Activated T-cell treated with anti-CD3 and anti-CD28 coated beads, Interleukin-2, amount 50 U/mL, for 4 hours (primary cell): ENCODE measurements at regions not wholly inside any gene's neighbourhood (a gene's known extent, or its start where the extent isn't known, plus 50 kb on each side); places are given as distances from the start of the nearest gene placed in this dataset.
"Not testable (repeated sequence)": the region's sequence is repeated elsewhere in the genome, so short reads cannot be mapped to it uniquely, and the experiment has no call there.

Source experiments
- ATAC-seq, 2 donors: fragments of 200-7000 bp; cut with Tn5 transposase; one replicate each; pipeline ENCODE4 v1.10.0; 2021
- DNase-seq: peaks from one replicate; pipeline ENCODE4 v3.0.0-alpha.2; 2020
- H3K27me3 Mint-ChIP-seq: one replicate; pipeline ENCODE4 v1.8.0; 2021; ENCODE audit warnings: low read depth, mixed read lengths
- H3K36me3 Mint-ChIP-seq: one replicate; pipeline ENCODE4 v1.8.0; 2022; ENCODE audit warnings: mixed read lengths; ENCODE audit not compliant: insufficient read depth
- H3K4me1 Mint-ChIP-seq: one replicate; pipeline ENCODE4 v1.8.0; 2021; ENCODE audit warnings: low read depth, mixed read lengths
- H3K4me3 Mint-ChIP-seq: one replicate; pipeline ENCODE4 v1.8.0; 2021; ENCODE audit warnings: mild to moderate bottlenecking, moderate library complexity, mixed read lengths
- H3K9me3 Mint-ChIP-seq: one replicate; pipeline ENCODE4 v1.8.0; 2021; ENCODE audit warnings: mixed read lengths

GRCh38 chr2:215553946-215554345 is 118.1 kb upstream of the FN1 start:
- H3K27me3 Mint-ChIP-seq = no peaks in the 10 kb centered on the region
- H3K4me1 Mint-ChIP-seq = no peaks in the 10 kb centered on the region
- H3K4me3 Mint-ChIP-seq = no peak overlapping the region
- ATAC-seq = no peak
- H3K9me3 Mint-ChIP-seq = no peaks in the 10 kb centered on the region
- no peak for DNase-seq
- no peaks in the 10 kb centered on the region for H3K36me3 Mint-ChIP-seq

DNA sequence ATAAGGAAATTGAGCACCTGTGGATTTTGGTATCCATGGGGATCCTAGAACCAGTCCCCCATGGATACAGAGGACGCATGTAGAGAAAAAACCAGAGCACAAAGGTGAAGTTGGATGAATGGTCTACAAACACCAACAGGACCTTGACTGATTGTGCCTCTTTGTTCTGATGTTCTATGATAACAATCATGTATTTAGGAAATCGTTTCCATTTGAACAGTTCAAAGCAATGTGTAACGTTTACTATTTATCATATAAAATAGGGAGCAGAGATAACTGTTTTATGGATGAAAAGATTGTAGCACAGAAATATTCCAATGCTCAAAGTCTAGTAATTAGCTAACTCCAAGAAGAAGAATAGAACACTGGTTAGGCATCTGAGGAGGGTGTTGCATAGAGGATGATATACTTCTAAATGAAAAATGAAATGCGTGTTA is 116.3 kb upstream of the FN1 start:
- Mint-ChIP-seq H3K27me3 (no peaks in the 10 kb centered on the region), H3K4me3 (no peak overlapping the region), H3K4me1 (no peaks in the 10 kb centered on the region), H3K36me3 (no peaks in the 10 kb centered on the region), H3K9me3 (no peaks in the 10 kb centered on the region)
- DNase-seq (no peak), ATAC-seq (no peak)

- Mint-ChIP-seq H3K4me1 (no peaks in the 10 kb centered on the region), H3K36me3 (no peaks in the 10 kb centered on the region), H3K27me3 (no peaks in the 10 kb centered on the region), H3K9me3 (no peaks in the 10 kb centered on the region), H3K4me3 (no peak overlapping the region)
- DNase-seq (no peak), ATAC-seq (no peak)
These were observed 114.5 kb upstream of the FN1 start for GRCh38 chr2:215550331-215550730.

GRCh38 chr2:215548714-215549113 is 112.8 kb upstream of the FN1 start:
- Mint-ChIP-seq H3K27me3 (no peaks in the 10 kb centered on the region), H3K4me3 (no peak overlapping the region), H3K36me3 (no peaks in the 10 kb centered on the region), H3K4me1 (no peaks in the 10 kb centered on the region), H3K9me3 (no peaks in the 10 kb centered on the region)
- ATAC-seq (no peak), DNase-seq (no peak)

GRCh38 chr2:215542690-215543089 is 106.8 kb upstream of the FN1 start:
- no peaks in the 10 kb centered on the region for H3K36me3 Mint-ChIP-seq
- peaks cover 4% of the 10 kb centered on the region for H3K27me3 Mint-ChIP-seq
- H3K4me3 Mint-ChIP-seq = no peak overlapping the region
- ATAC-seq (no peak), DNase-seq (no peak)
- no peaks in the 10 kb centered on the region for H3K4me1 Mint-ChIP-seq
- H3K9me3 Mint-ChIP-seq = no peaks in the 10 kb centered on the region

DNA sequence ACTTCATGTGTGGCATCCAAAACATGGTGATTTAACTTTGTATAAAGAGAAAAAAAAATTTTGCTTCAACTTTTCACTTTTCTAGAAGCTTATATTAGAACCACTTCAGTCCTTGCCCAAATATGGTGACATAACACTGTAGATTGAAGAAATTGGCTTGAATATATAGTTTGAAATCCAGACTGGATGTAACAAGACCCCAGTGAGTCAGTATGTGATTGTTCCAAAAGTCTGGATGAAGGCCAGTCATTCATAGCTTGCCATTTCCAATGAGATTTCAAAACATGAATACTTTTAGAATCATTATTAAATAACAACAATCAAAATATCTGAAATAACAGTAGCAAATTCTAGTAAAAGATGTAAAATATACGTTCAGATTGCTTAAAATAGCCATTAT is 104.8 kb upstream of the FN1 start:
- Mint-ChIP-seq H3K27me3 (peaks cover 4% of the 10 kb centered on the region), H3K4me1 (no peaks in the 10 kb centered on the region), H3K9me3 (no peaks in the 10 kb centered on the region), H3K4me3 (no peak overlapping the region), H3K36me3 (no peaks in the 10 kb centered on the region)
- DNase-seq = no peak
- ATAC-seq = no peak

DNA sequence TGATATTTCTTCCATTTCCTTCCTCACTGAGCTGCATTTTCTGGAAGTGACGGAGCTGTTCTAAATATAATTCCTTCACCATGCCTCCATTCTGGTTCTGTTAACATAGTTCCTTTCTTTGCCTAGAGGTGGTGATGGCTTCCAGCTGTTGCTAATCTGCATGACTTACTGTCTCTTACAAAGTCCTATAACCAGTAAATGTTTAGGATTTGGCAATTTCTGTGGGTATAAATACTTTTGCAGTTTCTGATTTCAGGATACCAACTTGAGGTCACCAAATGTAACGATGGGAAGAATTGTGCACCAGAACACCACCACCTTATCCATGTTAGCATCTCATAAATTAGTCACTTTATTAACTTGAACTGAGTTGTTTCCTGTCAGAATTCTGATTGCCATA is 101.7 kb upstream of the FN1 start:
- no peak for ATAC-seq
- H3K9me3 Mint-ChIP-seq = peaks cover 7% of the 10 kb centered on the region

GRCh38 chr2:215536510-215536909 is 100.6 kb upstream of the FN1 start:
- no peak for DNase-seq
- Mint-ChIP-seq H3K9me3 (peaks cover 7% of the 10 kb centered on the region), H3K4me3 (no peak overlapping the region), H3K4me1 (no peaks in the 10 kb centered on the region), H3K36me3 (no peaks in the 10 kb centered on the region), H3K27me3 (peaks cover 4% of the 10 kb centered on the region)
- ATAC-seq = no peak

More for the DNA sequence above, 101.7 kb upstream of the FN1 start:
- Mint-ChIP-seq H3K4me3 (no peak overlapping the region), H3K36me3 (no peaks in the 10 kb centered on the region), H3K4me1 (no peaks in the 10 kb centered on the region), H3K27me3 (peaks cover 4% of the 10 kb centered on the region)
- DNase-seq = no peak

DNA sequence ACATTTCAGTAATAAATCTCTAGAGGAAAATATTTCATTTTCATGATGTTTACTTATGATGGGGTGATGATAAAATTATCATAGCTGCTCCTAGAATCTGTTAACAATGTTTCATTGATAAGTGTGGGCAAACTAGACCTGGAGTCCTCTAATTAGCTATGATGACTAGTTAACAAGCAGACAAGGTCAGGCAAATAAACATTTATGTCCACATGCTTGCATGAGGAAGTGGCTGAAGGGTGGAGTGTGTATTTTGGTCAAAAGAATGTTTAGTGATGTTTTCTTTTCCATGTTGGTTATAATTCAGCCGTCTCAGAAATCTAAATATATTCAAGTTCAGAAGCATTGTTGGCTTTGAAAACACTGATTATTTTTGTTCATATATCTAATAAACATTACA is 99.9 kb upstream of the FN1 start:
- Mint-ChIP-seq H3K4me1 (no peaks in the 10 kb centered on the region), H3K9me3 (peaks cover 7% of the 10 kb centered on the region), H3K4me3 (no peak overlapping the region), H3K36me3 (no peaks in the 10 kb centered on the region), H3K27me3 (peaks cover 4% of the 10 kb centered on the region)
- ATAC-seq (no peak), DNase-seq (no peak)

GRCh38 chr2:215535125-215535668 is 99.3 kb upstream of the FN1 start:
- ATAC-seq (no peak), DNase-seq (no peak)
- Mint-ChIP-seq H3K27me3 (peaks cover 4% of the 10 kb centered on the region), H3K9me3 (peaks cover 7% of the 10 kb centered on the region), H3K4me3 (no peak overlapping the region), H3K36me3 (no peaks in the 10 kb centered on the region), H3K4me1 (no peaks in the 10 kb centered on the region)

DNA sequence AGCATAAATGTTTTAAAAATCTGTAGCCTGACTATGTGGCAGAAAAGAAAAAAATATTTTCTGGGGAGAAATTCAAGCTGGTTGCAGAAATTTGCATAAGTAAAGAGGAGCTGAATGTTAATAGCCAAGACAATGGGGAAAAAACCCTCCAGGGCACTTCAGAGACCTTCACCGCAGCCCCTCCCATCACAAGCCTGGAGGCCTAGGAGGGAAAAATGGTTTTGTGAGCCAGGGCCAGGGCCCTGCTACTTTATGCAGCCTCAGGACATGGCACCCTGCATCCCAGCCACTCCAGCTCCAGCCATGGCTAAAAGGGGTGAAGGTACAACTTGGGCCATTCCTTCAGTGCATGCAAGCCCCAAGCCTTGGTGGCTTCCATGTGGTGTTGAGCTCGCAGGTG is 97.8 kb upstream of the FN1 start:
- H3K4me1 Mint-ChIP-seq, H3K36me3 Mint-ChIP-seq, H3K27me3 Mint-ChIP-seq, DNase-seq, ATAC-seq, H3K4me3 Mint-ChIP-seq, H3K9me3 Mint-ChIP-seq: not testable (repeated sequence)

DNA sequence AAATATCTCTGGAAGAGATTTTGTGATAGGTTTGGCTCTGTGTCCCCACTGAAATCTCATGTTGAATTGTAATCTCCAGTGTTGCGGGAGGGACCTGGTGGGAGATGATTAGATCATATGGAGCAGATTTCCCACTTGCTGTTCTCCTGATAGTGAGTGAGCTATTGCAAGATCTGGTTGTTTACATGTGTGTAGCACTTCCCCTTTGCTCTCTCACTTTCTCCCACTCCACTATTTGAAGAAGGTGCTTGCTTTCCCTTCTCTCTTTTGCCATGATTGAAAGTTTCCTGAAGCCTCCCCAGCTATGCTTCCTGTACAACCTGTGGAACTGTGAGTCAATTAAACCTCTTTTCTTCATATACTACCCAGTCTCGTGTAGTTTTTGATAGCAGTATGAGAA is 97.0 kb upstream of the FN1 start:
- H3K4me1 Mint-ChIP-seq = no peaks in the 10 kb centered on the region
- no peaks in the 10 kb centered on the region for H3K36me3 Mint-ChIP-seq
- no peak overlapping the region for H3K4me3 Mint-ChIP-seq
- H3K27me3 Mint-ChIP-seq = no peaks in the 10 kb centered on the region
- no peak for DNase-seq
- H3K9me3 Mint-ChIP-seq = peaks cover 7% of the 10 kb centered on the region
- ATAC-seq = no peak

GRCh38 chr2:215531284-215531683 is 95.4 kb upstream of the FN1 start:
- Mint-ChIP-seq H3K4me1 (no peaks in the 10 kb centered on the region), H3K36me3 (no peaks in the 10 kb centered on the region), H3K4me3 (no peak overlapping the region), H3K9me3 (peaks cover 7% of the 10 kb centered on the region), H3K27me3 (no peaks in the 10 kb centered on the region)
- ATAC-seq (no peak), DNase-seq (no peak)

DNA sequence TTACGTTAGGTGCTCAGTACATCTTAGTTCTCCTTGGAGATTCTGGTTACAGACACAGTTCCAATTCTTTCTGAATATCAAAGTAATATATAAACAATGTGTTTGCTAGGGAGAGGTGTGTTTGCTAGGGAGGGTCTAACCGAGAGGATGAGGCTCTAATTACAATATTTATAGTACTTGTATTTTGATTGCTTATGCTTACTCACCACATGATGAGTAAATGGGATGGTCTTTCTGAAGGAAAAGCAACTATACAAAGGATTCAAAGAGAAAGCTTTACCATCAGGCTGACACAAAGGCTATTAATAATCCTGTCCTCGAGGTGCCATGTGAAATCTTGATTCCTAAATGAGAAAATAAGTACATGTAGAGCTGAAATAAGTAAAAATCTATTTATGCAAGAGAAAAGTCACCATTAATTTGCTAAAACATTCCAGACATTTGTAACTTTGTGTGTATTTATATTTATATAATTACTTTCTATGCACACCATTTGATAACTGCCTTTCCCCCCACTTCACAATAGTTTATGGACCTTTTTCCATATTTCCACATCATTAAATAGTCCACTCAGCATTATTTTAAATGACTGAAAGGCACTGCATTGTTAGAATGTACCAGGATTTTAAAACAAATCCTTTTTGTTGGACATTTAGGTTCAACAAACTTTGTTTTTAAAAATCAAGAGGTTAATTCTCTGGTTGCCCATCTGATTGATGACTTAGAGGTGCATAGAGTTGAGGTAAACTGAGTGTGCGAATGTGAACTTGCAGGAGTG is 94.5 kb upstream of the FN1 start:
- no peaks in the 10 kb centered on the region for H3K36me3 Mint-ChIP-seq
- no peak for ATAC-seq
- H3K9me3 Mint-ChIP-seq = peaks cover 7% of the 10 kb centered on the region
- no peak overlapping the region for H3K4me3 Mint-ChIP-seq
- DNase-seq = no peak
- H3K27me3 Mint-ChIP-seq = no peaks in the 10 kb centered on the region
- no peaks in the 10 kb centered on the region for H3K4me1 Mint-ChIP-seq

DNA sequence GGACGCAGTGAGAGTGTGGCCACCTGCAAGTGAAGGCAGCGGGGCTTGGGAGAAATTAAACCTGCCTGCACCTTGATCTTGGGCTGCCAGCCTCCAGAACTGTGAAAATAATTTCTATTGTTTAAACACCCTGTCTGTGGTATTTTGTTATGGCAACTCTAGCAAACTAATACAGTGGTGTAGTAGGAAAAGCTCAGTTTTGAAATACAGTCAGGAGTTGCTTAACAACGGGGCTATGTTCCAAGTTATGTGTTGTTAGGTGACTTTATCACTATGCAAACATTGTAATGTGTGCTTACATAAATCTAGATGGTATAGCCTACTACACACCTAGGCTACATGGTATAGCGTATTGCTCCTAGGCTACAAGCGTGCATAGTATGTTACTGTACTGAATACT is 93.4 kb upstream of the FN1 start:
- H3K27me3 Mint-ChIP-seq = no peaks in the 10 kb centered on the region
- no peaks in the 10 kb centered on the region for H3K36me3 Mint-ChIP-seq
- ATAC-seq = no peak
- peaks cover 7% of the 10 kb centered on the region for H3K9me3 Mint-ChIP-seq
- H3K4me1 Mint-ChIP-seq = no peaks in the 10 kb centered on the region
- no peak for DNase-seq
- H3K4me3 Mint-ChIP-seq = no peak overlapping the region
